Middle frontal gyrus (tissue), 1 donor: ENCODE measurements at regions not wholly inside any gene's neighbourhood (a gene's known extent, or its start where the extent isn't known, plus 50 kb on each side); places are given as distances from the start of the nearest gene placed in this dataset.

Experiments used
- DNase-seq: peaks from one replicate; pipeline ENCODE4 v3.0.0-alpha.2; 2015; ENCODE audit warnings: low spot score; ENCODE audit errors: extremely low spot score

DNA sequence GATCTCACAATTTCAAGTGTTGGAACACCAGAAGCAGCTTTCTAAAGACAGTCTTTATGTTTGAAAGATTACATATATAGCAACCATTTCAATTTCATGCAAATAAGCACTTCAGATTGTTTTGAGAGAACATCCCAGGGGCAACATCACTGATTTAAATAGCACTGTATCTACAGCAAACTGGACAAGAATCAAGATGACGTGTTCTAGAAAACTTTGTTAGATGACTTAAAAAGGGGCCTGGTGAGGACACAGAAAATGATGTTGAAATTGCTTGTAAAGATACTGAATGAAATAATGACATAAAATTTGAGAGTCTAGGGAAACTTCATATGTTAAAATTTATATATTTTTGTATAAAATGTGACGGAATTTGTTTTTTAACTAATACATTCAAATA lies 277.1 kb downstream of the KLF12 start:
- no peak for DNase-seq

DNA sequence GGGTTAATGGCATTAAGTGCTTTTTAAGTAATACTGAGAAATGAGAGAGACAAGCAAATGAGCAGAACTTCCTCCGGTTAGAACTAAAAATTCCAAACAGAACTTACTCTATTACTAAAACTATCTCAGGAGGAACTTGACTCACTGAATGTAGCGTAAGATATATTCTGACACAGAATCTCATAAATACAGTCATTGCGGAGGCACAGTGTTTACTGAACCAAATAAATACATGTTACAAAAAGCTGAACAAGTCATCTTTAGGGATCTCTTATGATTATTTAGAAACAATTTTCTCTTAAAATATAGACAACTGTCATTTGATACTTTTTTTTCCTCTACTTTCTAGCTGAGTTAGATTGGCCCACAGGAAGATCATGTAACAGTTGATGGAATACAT lies 283.1 kb downstream of the KLF12 start:
- no peak for DNase-seq

DNA sequence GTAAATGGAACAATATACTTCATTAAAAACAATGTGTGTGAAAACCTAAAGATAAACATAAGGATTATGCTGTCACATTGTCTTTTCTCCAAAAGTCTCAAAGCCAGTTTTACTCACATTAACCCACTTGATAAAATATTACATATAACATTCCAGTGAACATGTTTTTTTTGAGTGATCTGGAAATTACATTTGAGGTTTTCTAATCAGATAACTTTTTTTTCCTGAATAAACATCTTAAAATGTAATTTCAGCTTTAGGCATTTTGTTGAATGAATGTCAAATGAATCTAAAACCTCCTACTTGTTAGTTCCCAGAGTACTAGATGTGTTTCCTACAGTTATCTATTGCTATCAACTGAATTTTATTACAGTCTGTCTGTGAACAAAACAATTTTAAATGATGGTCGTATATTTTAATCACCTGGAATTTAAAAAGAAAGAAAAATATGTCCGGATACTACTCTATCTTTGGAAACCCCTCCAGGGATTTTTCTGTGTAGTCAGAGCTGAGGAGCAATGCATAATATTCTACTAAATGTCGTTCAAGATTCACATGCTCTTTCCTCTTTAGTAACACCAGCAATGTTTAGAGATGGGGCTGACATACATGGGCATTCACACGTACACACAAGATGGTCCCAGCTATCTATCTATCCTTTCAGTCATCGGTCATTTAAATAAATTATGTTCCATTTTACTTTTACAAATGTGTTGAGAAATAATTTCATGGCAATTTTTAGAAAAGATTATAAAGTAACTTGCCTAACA lies 283.9 kb downstream of the KLF12 start:
- DNase-seq = no peak

DNA sequence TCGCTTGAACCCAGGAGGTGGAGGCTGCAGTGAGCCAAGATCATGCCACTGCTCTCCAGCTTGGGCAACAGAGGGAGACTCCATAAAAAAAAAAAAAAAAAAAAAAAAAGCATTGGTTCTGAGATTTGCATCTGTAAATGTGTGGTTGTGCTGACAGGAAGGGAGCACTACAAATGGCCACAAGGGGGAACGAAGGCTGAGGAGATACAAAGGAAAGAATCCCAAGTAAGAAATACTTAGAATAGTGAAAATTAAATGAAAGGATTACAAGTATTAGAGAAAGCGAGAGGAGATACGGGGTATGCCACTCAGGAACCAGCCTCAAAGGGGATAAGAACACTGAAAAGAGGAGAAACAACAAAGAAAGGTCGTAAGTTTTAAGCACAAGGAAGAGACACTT lies 284.9 kb downstream of the KLF12 start:
- DNase-seq = no peak

GRCh38 chr13:73844986-73845385 lies 289.2 kb downstream of the KLF12 start:
- no peak for DNase-seq

GRCh38 chr13:73842626-73843025 lies 291.6 kb downstream of the KLF12 start:
- no peak for DNase-seq

- DNase-seq = no peak
Observed at GRCh38 chr13:73842184-73842583, 292.0 kb downstream of the KLF12 start.

DNA sequence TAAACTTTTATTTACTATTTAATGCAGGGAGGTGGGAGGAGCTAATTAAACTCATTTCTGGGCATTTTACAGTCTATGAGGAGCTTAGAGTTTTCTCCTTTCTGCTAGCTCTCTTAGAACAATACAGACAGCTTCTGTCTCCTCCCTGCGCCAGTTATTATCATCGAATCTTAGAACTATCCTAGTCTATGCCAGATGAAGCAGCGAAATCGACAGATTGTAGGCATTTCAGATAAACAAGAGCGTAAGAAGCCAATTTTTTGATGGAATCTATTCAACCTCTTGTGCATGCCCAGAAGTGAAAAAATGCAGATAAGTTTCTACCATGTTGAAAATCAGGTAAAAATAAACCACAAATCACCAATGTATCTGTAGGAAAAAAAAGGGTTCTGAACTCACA lies 297.1 kb downstream of the KLF12 start:
- no peak for DNase-seq

- DNase-seq = peak; percentile 37
Observed at GRCh38 chr13:73835138-73835721, 299.0 kb downstream of the KLF12 start.

GRCh38 chr13:73833325-73834070 lies 300.7 kb downstream of the KLF12 start:
- DNase-seq = no peak

- no peak for DNase-seq
Observed at GRCh38 chr13:73832825-73833224, 301.4 kb downstream of the KLF12 start.

DNA sequence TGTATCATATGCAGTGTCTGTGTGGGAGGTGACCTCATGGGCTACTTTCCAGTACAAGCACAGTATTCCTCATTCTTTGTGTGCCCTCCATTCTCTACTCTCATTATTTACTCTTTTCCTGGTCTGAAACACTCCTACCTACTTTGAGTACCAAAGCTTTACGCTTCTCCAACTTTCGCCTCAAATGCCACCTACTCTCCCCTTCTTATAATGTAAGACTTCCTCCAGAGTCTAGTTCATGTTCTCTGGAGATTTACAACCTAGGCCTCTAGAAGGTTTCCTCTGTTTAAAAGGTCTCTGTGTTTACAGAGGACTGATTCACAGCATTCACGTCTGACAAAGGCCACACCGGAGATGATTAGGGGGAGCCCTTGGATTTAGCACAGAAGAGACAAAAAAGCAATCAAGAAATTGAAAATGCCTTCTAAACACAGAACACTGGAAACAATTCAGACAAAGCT lies 302.0 kb downstream of the KLF12 start:
- DNase-seq = no peak

DNA sequence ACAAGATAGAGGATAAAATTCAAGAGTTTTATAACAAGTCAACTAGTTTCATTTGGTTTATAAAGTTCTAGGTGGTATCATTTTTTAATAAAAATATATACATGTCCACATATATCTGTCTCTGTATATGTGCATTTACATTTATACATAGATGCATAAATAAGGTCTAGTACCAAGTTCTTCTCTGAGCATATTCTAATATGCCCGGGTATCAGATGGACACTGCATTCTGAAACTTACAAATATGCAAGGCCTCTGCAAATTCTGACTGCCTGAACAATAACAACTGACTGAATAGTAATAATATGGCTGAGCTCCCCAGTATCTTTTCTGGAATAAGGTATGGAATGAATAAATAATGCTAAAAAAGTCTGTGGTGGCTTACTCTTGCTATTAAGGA lies 304.8 kb downstream of the KLF12 start:
- no peak for DNase-seq

DNA sequence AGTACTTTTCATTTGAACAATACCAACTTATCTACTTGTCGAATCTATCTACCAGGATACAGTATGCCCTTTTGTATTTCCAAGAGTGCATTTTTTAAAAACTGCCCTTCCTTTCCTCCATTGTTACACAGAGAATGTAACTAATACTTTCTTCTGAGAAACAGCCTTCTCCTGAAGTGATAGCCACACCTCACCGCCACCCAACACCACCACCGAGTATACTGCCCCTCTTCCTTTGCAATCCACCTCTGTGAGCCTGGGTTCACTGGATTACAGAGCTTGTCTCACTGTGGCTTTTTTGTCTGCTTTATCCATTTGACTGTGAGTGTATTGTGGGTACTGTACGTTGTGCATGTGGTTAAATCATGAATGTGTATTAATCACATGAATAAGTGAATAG lies 305.4 kb downstream of the KLF12 start:
- no peak for DNase-seq

- no peak for DNase-seq
Observed at GRCh38 chr13:73827434-73827833, 306.8 kb downstream of the KLF12 start.

GRCh38 chr13:73825143-73825542 lies 309.1 kb downstream of the KLF12 start:
- DNase-seq = no peak

GRCh38 chr13:73822668-73823592 lies 311.3 kb downstream of the KLF12 start:
- DNase-seq = no peak

DNA sequence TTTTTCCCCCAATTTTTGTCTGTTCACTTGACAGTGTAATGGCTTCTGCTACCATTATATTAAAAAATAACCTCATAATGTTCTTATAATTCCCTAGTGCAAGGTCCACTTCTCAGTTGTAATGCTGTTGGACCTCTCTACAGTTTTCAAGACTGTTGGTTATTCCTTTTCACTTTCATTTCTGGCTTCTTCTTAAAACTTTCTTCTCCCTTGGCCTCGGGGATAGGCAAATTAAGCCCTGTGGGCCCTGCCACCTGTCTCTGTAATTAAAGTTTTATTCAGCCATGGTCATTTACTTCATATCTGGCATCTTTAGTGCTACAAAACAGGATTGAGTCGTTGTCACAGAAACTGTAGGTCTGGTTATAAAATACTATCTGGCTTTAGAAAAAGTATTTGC lies 313.5 kb downstream of the KLF12 start:
- no peak for DNase-seq

DNA sequence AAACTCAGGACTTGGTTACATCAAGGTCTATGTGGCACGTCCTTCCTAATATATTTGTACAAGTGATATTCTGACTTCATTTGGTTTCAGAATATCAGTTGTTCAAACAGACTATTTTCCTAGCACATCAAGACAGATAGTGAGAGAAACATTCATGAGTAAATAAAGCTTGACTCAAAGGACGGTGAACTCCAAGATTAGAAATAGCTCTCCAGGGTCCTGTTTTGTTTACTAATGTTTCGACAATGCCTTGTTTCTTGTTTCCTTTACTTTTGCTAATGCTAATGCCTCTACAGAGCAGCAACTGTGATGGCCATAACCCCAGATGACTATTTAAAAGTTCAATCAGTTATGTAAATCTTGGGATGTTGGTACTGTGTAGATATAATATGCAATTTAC lies 313.9 kb downstream of the KLF12 start:
- no peak for DNase-seq

DNA sequence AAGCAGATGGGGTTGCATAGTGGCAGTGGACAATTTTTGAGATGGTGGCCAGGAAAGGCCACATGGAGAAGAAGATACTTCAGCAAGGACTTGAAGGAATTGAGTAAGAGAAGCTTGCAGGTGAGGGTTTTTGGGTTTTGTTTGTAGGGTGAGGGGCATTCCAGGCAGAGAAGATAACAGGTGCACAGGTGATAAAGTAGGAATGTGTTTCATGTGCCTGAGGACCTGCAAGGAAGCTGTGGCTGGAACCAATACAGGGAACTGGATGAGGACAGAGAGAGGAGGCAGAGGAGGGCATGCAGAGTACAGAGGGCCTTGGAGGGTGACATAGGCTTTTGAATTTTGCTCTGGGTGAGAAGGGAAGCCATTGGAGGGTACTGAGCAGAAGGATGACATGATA lies 314.5 kb downstream of the KLF12 start:
- DNase-seq = no peak

DNA sequence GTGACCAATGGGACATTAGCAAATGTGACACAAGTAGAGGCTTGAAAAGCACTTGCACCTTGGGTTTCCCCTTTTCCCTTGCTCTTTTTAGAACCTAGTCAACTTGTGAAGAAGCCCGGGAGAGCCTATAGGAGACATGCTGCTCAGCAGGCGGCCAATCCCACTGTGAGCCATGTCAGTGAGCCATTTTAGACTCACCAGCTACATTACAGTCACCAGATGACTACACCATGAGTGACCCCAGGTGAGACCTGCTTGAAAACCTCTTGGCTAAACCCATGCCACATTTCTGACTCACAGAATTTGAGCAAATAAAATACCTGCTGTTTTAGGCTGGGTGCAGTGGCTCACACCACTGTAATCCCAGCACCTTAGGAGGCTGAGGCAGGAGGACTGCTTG lies 317.5 kb downstream of the KLF12 start:
- DNase-seq = no peak
